ENCODE measurements at regions not wholly inside any gene's neighbourhood (a gene's known extent, or its start where the extent isn't known, plus 50 kb on each side); places are given as distances from the start of the nearest gene placed in this dataset.

- Mint-ChIP-seq H3K4me3 (ENCODE audit: unreplicated experiment) (no peak overlapping the region), H3K27ac (ENCODE audit: unreplicated experiment) (no peak overlapping the region), H3K4me1 (ENCODE audit: unreplicated experiment) (peaks cover 3% of the 10 kb centered on the region), H3K27me3 (ENCODE audit: unreplicated experiment) (peaks cover 46% of the 10 kb centered on the region), H3K9me3 (ENCODE audit: unreplicated experiment) (no peaks in the 10 kb centered on the region), H3K36me3 (ENCODE audit: unreplicated experiment) (no peaks in the 10 kb centered on the region)
- no peak for DNase-seq (ENCODE audit: extremely low spot score, unreplicated experiment)
- TF ChIP-seq CTCF (IDR thresholded peaks at IDR 0.05), result no peak
Measured at GRCh38 chr10:44058259-44058658, 326.6 kb downstream of the CXCL12 start.

- peaks cover 43% of the 10 kb centered on the region for H3K27me3 Mint-ChIP-seq (ENCODE audit: unreplicated experiment)
- no peak overlapping the region for H3K4me3 Mint-ChIP-seq (ENCODE audit: unreplicated experiment)
- H3K36me3 Mint-ChIP-seq (ENCODE audit: unreplicated experiment), result no peaks in the 10 kb centered on the region
- no peak for DNase-seq (ENCODE audit: extremely low spot score, unreplicated experiment)
- no peak for TF ChIP-seq CTCF (IDR thresholded peaks at IDR 0.05)
- no peak overlapping the region for H3K27ac Mint-ChIP-seq (ENCODE audit: unreplicated experiment)
- H3K4me1 Mint-ChIP-seq (ENCODE audit: unreplicated experiment), result peaks cover 7% of the 10 kb centered on the region
- no peaks in the 10 kb centered on the region for H3K9me3 Mint-ChIP-seq (ENCODE audit: unreplicated experiment)
Measured at GRCh38 chr10:44056967-44057805, 327.7 kb downstream of the CXCL12 start.

- Mint-ChIP-seq H3K4me1 (ENCODE audit: unreplicated experiment) (peaks cover 15% of the 10 kb centered on the region), H3K9me3 (ENCODE audit: unreplicated experiment) (no peaks in the 10 kb centered on the region), H3K27me3 (ENCODE audit: unreplicated experiment) (peaks cover 38% of the 10 kb centered on the region), H3K36me3 (ENCODE audit: unreplicated experiment) (no peaks in the 10 kb centered on the region), H3K4me3 (ENCODE audit: unreplicated experiment) (no peak overlapping the region), H3K27ac (ENCODE audit: unreplicated experiment) (no peak overlapping the region)
- no peak for TF ChIP-seq CTCF (IDR thresholded peaks at IDR 0.05)
- no peak for DNase-seq (ENCODE audit: extremely low spot score, unreplicated experiment)
Measured at GRCh38 chr10:44056206-44056605, 328.7 kb downstream of the CXCL12 start.

- no peak overlapping the region for H3K4me3 Mint-ChIP-seq (ENCODE audit: unreplicated experiment)
- no peak overlapping the region for H3K27ac Mint-ChIP-seq (ENCODE audit: unreplicated experiment)
- DNase-seq (ENCODE audit: extremely low spot score, unreplicated experiment), result no peak
- peaks cover 23% of the 10 kb centered on the region for H3K27me3 Mint-ChIP-seq (ENCODE audit: unreplicated experiment)
- no peaks in the 10 kb centered on the region for H3K36me3 Mint-ChIP-seq (ENCODE audit: unreplicated experiment)
- H3K9me3 Mint-ChIP-seq (ENCODE audit: unreplicated experiment), result no peaks in the 10 kb centered on the region
- no peak for TF ChIP-seq CTCF (IDR thresholded peaks at IDR 0.05)
- H3K4me1 Mint-ChIP-seq (ENCODE audit: unreplicated experiment), result peaks cover 19% of the 10 kb centered on the region
Measured at GRCh38 chr10:44054046-44054445, 330.9 kb downstream of the CXCL12 start.

- peaks cover 20% of the 10 kb centered on the region for H3K27me3 Mint-ChIP-seq (ENCODE audit: unreplicated experiment)
- no peak overlapping the region for H3K27ac Mint-ChIP-seq (ENCODE audit: unreplicated experiment)
Measured at GRCh38 chr10:44053391-44053790, 331.5 kb downstream of the CXCL12 start.

More at GRCh38 chr10:44053391-44053790, 331.5 kb downstream of the CXCL12 start:
- Mint-ChIP-seq H3K4me3 (ENCODE audit: unreplicated experiment) (no peak overlapping the region), H3K36me3 (ENCODE audit: unreplicated experiment) (no peaks in the 10 kb centered on the region), H3K9me3 (ENCODE audit: unreplicated experiment) (no peaks in the 10 kb centered on the region), H3K4me1 (ENCODE audit: unreplicated experiment) (peaks cover 19% of the 10 kb centered on the region)
- TF ChIP-seq CTCF (IDR thresholded peaks at IDR 0.05), result no peak
- DNase-seq (ENCODE audit: extremely low spot score, unreplicated experiment), result no peak

Measured in osteocyte (in vitro differentiated cells).